ENCODE measurements at regions not wholly inside any gene's neighbourhood (a gene's known extent, or its start where the extent isn't known, plus 50 kb on each side); places are given as distances from the start of the nearest gene placed in this dataset.

DNA sequence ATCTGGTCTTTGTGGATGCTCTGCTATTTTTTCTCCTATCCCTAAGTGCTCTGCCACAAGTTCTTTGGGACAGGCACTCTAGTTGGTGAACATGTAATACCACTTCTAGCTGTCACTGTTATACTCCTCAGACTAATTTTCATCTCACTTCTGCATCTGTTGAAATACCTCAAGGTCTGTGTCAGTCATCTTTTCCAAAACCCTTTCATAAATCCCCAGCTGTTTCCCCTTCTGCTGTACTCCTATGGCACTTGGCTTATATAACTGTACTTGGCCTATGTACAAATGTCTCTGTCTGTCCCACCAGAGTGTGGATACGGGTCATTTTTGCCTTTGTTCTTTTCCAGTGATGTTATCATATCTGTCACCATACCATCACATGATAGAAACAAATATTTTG lies 124.2 kb downstream of the FHL5 start:
- Histone ChIP-seq H3K4me1 (ENCODE audit: control insufficient read depth, extremely low read depth, insufficient read depth, low read length) (no peaks in the 10 kb centered on the region), H4K20me1 (replicated peaks; ENCODE audit: control insufficient read depth, extremely low read depth, insufficient read depth, low read length) (no peaks in the 10 kb centered on the region)
- dilution Hi-C loops (cut with MboI; ENCODE audit: extremely low pct_ligation_motif_present, low sequenced_read_pairs), result no loop called here

More for the DNA sequence above, 124.2 kb downstream of the FHL5 start:
- H3K4me3 ChIP-seq (replicated peaks in 1 of 3; ENCODE audit: insufficient read depth in 1 of 3, low read depth in 1 of 3, low read length in 3 of 3), result no peak overlapping the region
- POLR2A ChIA-PET, result no interaction called here
- FAIRE-seq, result no peak
- intact Hi-C loops (cut with micrococcal nuclease), result no loop called here
- no peak overlapping the region for H3K4me2 ChIP-seq (ENCODE audit: insufficient read depth, low read length)
- no peak overlapping the region for H3K27ac ChIP-seq (ENCODE audit: insufficient read depth, low read depth, low read length)
- CTCF ChIA-PET, result no interaction called here
- H3K36me3 ChIP-seq (ENCODE audit: control insufficient read depth in 2 of 2, extremely low read depth in 1 of 2, insufficient read depth in 2 of 2, low read length in 2 of 2), result no peaks in the 10 kb centered on the region
- H2AFZ ChIP-seq (ENCODE audit: low read depth, low read length), result no peak overlapping the region
- no peaks in the 10 kb centered on the region for H3K9me3 ChIP-seq (replicated peaks; ENCODE audit: control insufficient read depth, insufficient read depth, low read length)
- H3K9ac ChIP-seq (replicated peaks; ENCODE audit: extremely low read depth, insufficient read depth, low read length), result no peak overlapping the region
- no peaks in the 10 kb centered on the region for H3K79me2 ChIP-seq (ENCODE audit: control insufficient read depth, insufficient read depth, low read length)
- TF ChIP-seq, protein P1, sequence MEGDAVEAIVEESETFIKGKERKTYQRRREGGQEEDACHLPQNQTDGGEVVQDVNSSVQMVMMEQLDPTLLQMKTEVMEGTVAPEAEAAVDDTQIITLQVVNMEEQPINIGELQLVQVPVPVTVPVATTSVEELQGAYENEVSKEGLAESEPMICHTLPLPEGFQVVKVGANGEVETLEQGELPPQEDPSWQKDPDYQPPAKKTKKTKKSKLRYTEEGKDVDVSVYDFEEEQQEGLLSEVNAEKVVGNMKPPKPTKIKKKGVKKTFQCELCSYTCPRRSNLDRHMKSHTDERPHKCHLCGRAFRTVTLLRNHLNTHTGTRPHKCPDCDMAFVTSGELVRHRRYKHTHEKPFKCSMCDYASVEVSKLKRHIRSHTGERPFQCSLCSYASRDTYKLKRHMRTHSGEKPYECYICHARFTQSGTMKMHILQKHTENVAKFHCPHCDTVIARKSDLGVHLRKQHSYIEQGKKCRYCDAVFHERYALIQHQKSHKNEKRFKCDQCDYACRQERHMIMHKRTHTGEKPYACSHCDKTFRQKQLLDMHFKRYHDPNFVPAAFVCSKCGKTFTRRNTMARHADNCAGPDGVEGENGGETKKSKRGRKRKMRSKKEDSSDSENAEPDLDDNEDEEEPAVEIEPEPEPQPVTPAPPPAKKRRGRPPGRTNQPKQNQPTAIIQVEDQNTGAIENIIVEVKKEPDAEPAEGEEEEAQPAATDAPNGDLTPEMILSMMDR (IDR thresholded peaks at IDR 0.05; ENCODE audit: extremely low read depth in 1 of 2, insufficient read depth in 1 of 2, low read depth in 1 of 2, low read length in 2 of 2), result no peak
- TF ChIP-seq POLR2A (IDR thresholded peaks at IDR 0.05; ENCODE audit: low read depth, low read length) (no peak), FOS (IDR thresholded peaks at IDR 0.05; ENCODE audit: borderline replicate concordance, insufficient read depth, low read length) (no peak), EZH2 (IDR thresholded peaks at IDR 0.05; ENCODE audit: borderline replicate concordance, low read depth, low read length, severe bottlenecking) (no peak), MYC (IDR thresholded peaks at IDR 0.05; ENCODE audit: low read depth, low read length) (no peak), GATA2 (IDR thresholded peaks at IDR 0.05; ENCODE audit: insufficient read depth, insufficient read length, low read depth, low read length) (no peak), JUN (IDR thresholded peaks at IDR 0.05; ENCODE audit: borderline replicate concordance, insufficient read depth, insufficient read length, low read depth) (no peak), POLR2AphosphoS5 (IDR thresholded peaks at IDR 0.05; ENCODE audit: insufficient read depth, low read depth, low read length) (no peak)
- TF ChIP-seq, protein P2, sequence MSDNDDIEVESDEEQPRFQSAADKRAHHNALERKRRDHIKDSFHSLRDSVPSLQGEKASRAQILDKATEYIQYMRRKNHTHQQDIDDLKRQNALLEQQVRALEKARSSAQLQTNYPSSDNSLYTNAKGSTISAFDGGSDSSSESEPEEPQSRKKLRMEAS (IDR thresholded peaks at IDR 0.05; ENCODE audit: insufficient read depth, insufficient read length), result no peak
- no peaks in the 10 kb centered on the region for H3K27me3 ChIP-seq (ENCODE audit: control insufficient read depth in 2 of 2, insufficient read depth in 2 of 2, low read length in 2 of 2)
- no peaks in the 10 kb centered on the region for H3K9me1 ChIP-seq (replicated peaks; ENCODE audit: control insufficient read depth, extremely low read depth, insufficient read depth, low read length)
- no TSS peak for BruUV-seq (replicated peaks)
- DNase-seq (ENCODE audit: low read depth, low spot score), result no peak

All from endothelial cell of umbilical vein (primary cell).